GM21381 (cell line): ENCODE measurements at regions not wholly inside any gene's neighbourhood (a gene's known extent, or its start where the extent isn't known, plus 50 kb on each side); places are given as distances from the start of the nearest gene placed in this dataset.
"Not testable (repeated sequence)": the region's sequence is repeated elsewhere in the genome, so short reads cannot be mapped to it uniquely, and the experiment has no call there.

ENCODE experiments used
- ATAC-seq: cut with Tn5 transposase; IDR thresholded peaks from one replicate; pipeline ENCODE4 v1.9.1; 2021; ENCODE audit warnings: mild to moderate bottlenecking, moderate library complexity; ENCODE audit not compliant: unreplicated experiment

DNA sequence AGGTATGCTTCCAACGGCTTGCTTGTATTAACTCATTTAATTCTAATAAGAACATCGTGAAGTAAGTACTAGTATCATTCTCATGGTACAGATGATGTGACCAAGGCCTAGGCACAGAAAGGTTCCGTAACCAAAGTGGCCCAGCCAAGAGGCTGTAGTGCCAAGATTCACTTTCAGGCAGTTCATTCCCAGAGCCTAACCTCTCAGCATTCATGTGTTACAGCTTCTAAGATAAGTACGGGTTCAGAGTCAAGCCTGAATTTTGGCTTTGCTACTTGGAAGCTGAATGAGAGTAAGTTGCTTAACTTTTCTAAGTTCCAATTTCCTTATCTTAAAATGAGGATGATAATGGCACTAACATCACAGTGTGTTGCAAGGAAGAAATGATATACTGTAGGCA, 379.9 kb downstream of the AEBP2 start:
- no peak for ATAC-seq

DNA sequence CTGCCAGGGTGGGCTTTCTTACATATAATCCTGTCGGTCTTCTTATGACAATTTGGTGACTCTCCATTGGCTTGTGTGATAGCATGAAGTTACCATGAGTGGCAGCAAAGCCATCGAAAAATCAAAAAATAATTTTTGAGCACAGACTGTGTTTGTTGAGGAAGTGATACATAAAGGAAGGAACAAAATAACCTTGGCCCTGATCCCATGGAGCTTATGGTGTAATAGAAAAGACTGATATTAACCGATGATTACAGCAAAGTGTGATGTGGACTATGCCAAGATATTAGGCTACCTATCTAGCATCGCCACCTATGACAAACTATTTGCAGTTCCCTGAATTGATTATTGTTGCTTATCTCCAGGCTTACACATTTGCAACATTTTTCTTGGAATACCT, 383.2 kb downstream of the AEBP2 start:
- ATAC-seq, result no peak

DNA sequence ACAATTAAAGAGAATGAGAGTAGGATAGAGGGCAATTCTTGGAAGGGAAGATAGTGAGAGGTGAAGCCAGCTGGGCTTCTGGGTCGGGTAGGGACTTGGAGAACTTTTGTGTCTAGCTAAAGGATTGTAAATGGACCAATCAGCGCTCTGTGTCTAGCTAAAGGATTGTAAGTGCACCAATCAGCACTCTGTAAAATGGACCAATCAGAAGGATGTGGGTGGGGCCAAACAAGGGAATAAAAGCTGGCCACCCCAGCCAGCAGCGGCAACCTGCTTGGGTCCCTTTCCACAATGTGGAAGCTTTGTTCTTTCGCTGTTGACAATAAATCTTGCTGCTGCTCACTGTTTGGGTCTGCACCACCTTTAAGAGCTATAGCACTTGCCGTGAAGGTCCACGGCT, 384.0 kb downstream of the AEBP2 start:
- ATAC-seq, result not testable (repeated sequence)

DNA sequence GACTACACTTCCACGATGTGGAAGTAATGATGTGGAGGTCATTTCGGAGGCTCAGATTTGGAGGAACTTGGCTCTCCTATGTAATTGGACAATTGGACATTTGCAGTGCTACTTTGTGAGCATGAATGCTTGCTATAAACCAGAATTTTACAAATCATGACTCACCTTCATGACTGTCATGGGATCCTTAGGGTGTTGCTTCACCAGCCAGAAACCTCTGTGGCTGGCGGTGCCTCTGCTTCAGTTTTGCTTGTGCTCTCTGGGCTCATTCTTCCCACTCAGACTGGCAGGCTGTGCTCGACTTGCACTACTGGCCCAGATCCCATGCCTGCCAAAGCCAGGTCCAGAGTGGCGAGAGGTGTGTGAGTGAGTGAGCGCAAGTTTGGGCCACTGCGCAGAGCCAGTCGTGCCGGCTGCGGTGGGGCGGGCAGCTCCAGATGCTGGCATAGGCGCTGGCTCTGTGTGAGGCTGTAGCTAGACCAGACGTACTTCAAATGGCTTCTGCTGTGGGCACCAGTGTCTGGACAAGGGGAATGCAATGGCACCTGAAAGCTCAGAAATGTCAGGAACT, 387.8 kb downstream of the AEBP2 start:
- ATAC-seq, result no peak

DNA sequence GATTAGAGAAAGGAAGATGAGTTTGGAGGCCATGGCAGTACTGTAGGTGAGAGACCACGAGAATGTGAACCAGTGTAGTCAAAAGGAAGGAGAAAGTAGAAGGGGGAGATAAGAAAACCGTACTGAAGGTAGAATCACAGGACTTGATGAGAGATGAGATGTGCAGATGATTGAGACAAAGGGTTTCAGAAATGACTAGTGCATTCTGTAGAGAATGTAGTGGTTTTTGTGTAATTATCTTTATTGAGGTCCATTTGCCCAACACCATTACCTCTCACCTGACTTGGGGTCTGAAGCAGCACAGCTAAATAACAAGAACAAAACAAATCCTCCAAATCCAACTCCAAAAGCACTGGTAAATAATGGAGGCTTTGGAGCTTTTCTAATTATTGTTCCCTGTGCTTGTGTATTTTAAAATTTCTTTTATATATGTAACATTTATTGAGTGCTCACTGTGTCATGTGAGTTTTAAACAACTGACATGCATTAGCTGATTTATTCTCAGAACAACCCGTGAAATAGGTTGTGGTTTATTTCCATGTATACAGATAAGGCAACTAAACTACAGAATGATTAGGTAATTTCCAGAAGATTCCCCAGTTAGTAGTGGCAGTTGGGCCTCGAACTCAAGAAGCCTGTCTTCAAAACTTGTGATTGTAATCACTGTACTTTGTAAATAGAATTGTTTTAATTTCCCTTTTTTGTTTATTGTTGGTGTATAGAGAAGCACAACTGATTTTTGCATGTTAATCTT, 390.0 kb downstream of the AEBP2 start:
- no peak for ATAC-seq

DNA sequence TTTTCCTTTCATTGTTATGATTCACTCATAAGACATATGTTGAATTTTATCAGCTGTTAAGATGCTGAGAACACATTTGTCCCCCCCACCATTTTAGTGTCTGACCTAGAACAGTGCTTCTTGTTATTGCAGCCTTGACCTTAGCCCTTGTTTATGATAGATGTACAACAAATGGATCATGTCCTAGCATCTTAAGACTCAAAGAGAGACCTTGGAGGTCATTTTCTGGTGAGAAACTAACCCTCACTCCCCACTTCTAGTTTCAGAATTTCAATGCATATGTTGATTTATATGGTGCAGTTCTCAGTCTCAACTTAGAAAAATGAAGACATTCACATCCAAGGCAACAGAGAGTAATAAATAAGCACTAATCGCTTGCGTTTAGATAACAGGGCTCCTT, 391.2 kb downstream of the AEBP2 start:
- no peak for ATAC-seq

DNA sequence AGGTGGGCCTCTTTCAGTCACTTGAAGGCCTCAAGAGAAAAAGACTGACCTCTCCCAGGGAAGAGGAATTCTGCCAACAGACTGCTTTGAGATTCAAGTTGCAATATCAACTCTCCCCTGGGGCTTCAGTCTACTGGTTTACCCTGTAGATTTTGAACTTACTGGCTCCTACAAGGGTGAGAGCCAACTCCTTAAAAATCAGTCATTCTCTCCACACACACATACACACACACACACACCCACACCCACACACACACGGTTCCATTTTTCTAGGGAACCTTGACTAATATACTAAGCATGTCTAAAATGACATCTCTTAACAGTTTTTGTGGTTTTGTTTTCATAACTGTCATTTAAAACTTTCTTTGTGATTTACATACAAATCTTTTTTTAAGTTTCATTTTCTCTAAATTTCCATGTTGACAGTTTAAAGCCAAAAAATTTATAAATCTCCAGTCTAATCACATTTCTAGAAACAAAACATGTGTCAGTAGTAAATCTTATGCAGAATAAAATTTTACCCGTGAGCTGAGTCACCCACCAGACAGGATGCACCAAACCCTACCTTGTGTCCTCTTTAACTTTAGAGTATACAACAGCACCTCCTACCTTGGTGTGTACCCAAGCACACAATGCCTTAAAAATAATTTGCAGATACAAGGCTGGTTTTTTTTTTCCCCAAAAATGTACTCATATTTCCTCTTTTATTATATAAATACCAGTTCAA, 394.6 kb downstream of the AEBP2 start:
- no peak for ATAC-seq

DNA sequence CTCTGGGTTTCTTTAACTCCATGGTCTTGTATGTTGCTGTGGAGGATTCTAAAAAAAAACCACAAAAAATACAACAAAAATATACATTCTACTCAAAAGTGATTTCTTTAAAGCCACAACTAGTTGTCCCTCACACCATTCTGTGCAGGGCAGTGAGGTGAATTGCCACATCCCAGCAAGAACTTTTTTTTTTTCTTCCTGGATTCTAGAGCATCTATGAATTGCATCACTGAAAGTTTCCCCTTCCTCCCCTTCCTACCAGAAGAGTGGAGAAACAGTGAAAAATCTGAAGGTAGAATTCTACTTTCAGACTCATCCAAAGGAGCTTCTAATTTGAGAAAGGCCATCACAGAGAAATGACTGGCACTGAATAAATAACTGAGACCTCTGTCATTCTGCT, 395.3 kb downstream of the AEBP2 start:
- ATAC-seq, result no peak

DNA sequence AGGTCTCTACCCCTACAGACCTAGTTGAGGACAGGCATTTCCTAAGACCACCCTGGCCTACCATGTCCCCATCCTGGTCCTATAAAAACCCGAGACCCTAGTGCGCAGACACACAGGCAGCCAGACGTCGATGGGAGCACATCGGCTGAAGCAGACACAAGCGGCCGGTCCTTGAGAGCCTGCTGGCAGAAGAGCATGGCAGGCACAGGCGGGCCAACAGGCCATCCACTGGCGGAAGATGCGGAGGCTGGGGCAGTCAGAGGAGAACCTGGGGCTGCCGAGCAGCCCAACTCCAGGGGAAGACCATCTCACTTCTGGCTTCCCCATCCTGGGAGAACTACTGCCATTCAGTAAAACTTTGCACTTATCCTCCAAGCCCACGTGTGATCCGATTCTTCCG, 396.8 kb downstream of the AEBP2 start:
- ATAC-seq, result no peak

DNA sequence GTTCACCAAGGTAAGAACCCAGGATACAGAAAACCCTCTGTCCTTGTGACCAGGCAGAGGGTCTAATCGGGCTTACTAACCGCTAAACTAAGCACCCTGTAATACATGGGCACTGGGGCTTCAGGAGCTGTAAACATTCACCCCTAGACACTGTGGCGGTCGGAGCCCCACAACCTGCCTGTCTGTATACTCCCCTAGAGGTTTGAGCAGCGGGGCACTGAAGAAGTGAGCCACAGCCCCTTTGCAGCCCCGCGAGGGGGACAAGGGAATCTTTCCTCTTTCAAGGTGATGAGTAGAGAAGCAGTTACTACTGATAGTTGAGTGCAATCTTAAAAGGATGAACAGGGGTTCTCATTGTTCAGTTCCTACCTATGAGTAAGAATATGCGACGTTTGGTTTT, 397.2 kb downstream of the AEBP2 start:
- no peak for ATAC-seq

DNA sequence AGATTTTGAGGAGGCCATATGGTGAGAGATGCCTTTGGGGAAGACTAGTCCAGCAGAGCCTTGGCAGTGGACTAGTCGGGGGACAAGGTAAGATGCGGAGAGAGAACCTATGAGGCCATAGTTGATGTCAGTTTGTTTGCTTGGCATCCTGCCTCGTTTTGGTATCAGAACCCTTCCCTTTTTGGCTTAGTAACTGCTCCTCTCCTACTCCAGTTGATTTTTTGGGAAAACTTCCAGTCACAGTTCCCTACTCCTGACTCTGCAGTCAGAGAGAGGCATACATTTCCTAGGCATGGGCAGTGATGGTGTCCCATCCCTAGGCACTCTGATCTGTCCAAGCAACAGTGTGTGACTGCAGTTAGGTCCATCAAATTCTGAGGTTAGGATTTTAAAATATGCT, 398.3 kb downstream of the AEBP2 start:
- ATAC-seq, result no peak

DNA sequence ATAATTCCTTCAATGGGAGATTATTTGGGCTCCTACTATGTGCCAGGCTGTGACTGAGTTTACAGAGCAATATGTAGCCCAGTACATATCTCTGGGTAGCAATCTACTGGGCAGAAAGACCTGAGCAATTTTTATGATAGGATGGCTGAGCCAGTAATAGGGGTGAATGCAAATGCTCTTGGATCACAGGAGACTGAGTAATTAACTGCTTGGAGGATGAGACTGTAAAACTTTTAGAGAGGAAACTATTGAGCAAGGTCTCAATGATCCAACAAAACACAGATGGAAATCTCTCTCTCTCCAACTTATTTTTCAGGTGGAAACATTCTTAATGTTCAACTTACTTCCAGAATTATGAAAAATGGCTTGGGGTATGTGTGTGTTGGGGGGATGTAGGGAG, 402.2 kb downstream of the AEBP2 start:
- no peak for ATAC-seq

DNA sequence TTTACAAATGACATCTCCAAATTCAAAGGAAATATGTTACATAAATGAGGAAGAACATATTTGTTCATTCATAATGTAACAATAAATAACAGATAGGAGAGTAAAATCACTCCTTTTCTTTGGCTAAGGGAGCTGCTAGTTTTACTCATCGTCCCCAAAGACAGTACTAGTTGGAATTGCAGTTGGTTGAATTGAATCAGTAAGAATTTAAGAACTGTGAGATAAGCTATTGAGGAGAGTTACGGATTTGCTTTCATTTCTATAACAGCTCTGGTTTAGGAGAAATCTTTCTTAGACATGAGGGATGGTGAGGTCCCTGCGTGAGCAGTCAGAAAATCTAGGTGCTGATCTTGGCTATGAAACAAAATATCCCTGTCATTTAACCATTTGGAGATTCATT, 402.8 kb downstream of the AEBP2 start:
- no peak for ATAC-seq

DNA sequence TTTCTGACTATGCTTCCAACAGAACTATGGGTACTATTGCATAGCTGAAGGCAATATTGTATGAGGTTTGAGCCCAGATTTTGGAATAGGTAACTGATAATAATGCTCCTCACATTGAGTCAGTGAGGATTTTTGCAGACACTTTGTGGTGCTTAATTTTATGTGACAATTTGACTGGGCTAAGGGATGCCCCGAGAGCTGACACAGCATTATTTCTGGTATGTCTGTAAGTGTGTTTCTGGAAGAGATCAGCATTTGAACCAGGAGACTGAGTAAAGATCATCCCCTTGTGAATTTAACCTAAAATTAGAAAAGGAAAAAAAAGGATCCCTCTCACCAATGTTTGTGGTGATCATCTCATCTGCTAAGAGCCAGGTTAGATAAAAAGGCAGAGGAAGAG, 404.9 kb downstream of the AEBP2 start:
- no peak for ATAC-seq

DNA sequence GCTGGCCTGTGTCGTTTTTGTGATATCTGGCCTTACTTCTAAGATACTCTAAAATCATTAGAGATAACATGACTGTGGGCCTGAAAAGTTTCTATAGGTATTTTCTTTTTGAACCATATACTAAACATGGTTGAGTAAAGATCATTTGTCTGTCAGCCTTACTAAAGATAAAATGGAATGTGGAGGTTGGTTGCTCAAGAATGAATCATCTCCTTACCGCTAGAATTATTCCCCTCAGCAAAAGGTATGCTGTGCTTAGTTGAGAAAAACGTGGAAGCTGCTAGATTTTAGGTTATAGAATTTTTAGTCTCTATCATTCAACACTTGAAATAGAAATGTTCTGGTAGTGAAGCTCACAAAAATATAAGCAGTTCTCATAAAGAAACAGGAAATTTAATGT, 407.3 kb downstream of the AEBP2 start:
- no peak for ATAC-seq

DNA sequence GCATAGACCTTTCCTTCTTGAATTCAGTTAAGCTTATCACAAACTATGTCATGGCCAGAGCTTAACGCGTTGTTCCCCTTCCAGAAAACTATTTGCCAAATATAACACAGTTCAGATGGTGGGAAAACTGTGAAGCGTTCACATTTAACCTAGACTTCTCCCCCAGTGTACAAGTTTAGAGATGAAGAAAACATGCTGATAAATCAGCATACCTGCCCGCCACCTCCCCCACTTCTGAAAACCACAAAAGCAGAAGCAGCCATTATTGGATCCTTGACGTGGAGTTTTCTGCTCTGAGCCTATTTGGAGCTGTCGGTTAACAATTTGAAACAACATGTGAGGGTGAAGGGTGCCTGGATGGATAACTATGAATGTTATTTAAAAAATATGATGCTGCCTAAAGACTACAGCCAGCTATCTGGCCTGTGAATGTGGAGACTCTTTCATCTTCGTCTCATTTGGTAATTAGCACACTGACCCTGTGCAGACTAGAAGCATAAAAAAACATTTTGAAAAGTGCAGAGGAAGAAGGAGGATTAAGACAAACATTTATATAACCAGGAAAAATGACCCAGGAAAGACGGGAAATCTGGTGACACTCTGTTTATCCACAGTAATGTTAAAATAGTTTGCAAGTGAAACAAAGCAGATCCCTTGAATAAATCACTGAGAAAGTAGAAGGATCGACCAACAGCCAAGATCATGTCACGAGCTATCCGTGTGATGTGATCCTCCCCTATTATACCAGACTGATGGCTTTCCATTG, 408.2 kb downstream of the AEBP2 start:
- no peak for ATAC-seq

DNA sequence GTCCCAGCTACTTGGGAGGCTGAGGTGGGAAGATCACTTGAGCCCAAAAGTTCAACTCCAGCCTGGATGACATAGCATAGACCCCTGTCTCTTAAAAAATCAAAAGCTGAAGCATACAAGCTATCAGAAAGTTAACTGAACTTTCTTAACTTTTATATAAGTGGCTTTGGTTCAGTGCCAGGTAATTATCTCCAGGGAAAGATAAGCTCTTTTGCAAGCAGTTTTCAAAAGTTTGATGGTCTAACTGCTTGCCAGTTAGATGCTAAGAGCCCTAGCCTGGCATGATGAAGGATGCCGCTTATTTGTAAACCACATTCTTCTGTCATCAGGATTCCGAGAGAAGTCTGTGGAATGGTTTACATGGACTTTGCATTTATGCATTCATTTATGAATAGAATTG, 409.1 kb downstream of the AEBP2 start:
- ATAC-seq, result no peak

DNA sequence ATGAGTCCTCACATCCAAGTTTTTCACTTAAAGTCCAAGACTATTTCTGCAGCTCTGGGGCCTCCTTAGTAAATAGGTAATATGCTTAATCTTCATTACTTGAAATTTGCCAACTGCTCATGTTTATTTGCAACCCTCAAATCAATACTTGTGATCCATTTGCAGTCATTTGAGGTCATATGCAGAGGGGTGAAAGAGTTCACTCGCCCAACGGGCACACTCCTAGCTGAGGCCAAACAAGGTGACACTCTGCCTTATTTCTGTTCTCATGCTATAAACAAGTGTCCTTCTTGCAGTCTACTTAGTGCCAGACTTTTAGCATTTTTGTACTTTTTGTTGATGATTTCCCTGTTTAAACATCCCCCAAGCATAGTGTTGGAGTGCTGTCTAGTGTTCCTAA, 409.9 kb downstream of the AEBP2 start:
- ATAC-seq, result no peak

DNA sequence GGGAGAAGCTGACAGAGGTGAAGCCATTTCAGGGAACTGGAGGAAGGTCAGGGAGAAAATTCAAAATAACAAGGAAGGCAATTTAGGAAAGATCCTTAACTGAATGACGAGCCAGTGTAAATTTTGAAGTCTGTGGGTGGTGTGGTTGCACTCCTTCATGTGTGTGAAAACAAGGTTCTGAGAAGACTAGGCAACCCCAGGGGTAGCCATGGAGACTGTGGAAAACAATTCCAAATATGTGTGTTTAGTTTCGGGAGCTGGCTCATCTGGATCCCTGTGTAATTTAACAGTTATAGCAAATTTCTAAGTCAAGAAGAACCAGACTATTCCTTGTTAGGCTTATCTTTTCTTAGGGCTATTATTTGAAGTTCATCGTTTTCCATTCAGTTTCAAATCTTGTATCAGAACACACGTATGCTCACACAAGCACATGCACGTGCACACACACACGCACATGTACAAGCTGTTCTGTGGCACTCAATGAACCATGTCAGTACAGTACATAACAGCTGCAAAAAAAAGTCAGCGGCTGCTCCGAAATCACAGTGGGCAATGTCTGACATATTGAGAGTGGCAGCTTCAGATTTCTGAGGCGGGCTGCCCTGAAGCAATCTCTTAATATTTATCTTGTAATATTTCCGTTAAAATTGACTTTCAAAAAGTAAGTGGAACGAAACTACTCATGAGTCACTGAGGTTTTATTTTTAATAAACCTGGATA, 411.2 kb downstream of the AEBP2 start:
- no peak for ATAC-seq

DNA sequence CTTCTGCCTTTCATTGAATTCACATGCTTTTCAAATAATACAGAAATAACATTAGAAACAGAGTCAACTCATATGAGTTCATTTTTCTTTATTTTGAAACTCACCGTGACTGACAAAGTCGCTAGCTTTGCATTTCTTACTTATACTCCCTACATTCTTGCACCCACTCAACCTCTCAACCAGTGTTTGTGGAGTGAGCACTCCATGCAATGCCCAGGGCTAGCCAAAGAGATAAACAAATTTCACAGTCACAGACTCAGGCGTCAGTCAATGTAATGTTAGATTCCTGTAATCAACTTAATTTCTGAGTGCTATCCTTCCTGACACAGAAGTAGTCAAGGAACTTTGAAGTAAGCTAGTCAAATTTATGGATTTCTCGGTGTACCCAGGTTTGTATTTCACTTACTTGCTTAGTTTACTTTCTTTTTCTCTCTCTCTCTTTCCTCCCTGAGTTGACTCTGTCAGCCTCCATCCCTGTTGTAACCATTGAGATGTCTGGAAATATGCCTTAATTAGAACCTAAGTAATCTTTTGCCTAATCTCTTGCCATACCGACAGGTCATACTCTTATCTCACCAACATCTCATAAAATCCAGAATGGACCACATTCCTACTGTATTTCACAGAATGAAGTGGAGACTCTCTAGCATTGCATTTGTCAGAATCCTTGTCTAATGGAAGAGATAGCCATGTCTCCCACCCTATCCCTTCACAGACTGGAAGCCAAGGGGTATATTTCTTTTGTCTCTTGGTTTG, 413.0 kb downstream of the AEBP2 start:
- no peak for ATAC-seq
